HG02642 (cell line): ENCODE measurements at regions not wholly inside any gene's neighbourhood (a gene's known extent, or its start where the extent isn't known, plus 50 kb on each side); places are given as distances from the start of the nearest gene placed in this dataset.

Experiments used
- ATAC-seq: cut with Tn5 transposase; IDR thresholded peaks from one replicate; pipeline ENCODE4 v1.9.1; 2021; ENCODE audit warnings: mild to moderate bottlenecking; ENCODE audit not compliant: unreplicated experiment, poor library complexity

DNA sequence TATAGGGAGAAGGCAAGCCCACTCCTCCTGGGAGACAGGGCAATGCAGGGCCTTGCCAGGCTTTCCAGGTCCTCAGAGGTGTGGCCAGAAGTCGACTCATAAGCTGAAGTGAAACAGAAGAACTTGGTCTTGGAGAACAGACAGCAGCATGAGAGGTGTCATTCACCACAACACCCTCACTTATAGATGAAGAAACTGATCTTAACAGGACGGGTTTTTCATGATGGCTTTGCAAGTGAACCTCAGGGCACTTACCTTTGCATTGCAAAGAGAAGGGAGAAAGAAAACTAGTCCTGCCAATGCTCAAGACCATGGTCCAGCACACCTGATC lies 198.8 kb downstream of the CYRIA start:
- no peak for ATAC-seq

DNA sequence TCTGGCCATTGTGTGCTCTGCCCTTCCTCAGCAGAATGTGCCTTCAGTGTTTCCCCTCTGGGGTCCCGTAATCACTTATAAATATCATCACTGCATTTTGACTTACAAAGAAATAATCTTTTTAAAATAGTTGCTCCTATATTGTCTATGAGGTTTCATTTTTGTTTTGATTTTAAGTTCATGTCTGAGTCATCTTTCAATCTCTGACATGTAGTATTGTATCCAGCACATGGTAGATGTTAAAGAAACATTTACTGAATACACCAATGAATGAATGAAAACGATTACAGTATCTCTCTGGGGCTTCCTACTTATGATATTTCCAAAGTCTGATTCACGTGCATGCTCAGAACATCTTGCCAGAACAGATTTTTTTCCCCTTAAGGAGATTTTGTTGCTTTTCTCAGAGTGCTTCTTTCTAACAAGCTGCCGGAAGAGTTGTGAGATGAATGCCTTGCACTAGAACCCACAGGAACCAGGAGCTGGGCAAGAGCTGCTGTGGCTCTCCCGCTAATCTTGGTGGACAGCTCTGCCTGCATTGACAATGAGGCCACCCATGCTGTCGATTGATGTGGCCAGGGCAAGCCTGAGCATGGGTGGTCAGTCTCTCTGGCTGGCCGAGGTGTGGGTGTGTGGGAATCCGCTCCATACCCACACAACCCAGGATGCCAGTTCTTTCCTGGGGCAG lies 199.4 kb downstream of the CYRIA start:
- no peak for ATAC-seq

DNA sequence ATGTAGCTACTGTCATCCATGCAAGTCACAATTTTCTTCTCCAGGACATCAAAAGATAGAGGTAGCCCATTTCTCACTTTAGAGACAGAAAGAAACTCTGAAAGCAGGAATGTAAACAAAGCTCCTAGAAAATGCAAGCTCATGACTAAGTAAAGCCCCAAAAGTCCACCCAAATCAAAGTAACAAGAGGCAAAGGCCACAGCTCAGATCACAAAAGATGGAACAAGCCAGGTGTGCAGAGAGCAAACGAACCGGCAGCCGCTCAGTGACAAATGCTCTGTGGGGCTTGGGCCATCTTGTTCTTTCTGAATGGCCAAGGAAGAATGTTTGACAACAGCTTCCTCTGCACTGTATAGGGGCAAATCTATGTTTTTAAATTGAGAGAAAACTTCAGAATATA lies 201.0 kb downstream of the CYRIA start:
- no peak for ATAC-seq

DNA sequence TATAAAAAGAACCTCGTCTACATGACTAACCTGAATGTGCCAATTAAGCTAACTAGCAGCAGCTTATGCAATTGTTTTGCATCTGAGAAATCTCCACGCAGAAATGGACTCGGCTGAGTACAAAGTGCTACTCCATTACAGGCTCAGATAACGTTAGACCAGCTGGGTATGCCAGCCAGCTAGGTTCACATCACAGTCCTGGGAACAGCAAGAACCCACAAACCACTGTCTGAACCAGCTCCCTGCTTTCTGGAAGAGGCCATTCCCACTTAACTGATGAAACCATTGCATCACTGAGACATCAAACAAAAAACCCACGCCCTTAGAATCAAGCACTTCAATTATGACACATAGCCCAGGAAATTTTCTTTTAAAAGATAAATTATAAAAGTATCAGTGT lies 202.7 kb downstream of the CYRIA start:
- no peak for ATAC-seq

DNA sequence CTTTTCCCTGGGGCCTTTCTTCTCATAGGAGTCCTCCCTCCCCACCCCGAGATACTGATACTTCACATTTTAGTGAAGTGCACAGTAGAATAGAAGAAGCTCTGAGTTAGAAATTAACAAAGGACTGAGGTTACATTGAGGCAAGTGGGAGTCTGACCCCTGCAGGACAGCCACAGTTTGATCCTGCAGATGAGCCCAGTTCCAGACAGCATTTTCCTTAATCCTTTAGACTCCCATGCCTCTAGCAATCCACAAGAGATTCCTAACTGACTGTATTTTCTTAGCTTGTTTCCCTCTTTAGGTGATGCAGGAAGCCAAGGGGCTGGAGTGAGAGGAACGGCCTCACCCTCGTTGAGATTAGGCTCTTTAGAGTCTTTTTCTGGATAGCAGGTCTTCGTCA lies 204.0 kb downstream of the CYRIA start:
- ATAC-seq: no peak

DNA sequence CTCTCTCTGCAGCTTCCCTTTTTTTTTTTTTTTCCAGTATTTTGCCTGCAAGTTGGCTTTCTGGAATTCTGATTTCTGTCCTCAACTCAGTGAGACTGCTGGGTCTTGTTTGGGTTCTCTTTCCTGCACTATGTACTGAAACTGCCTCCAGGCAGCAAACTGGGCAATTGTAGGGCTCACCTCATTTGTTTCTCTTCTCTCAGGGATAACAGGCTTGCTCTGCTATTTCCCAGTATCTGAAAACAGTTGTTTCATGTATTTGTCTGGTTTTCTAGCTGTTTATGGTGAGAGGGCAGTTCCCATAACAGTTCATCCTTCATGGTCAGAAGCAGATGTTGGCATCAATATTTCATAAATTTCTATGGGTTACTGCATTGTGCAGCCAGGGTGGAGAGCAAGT lies 206.0 kb downstream of the CYRIA start:
- no peak for ATAC-seq

DNA sequence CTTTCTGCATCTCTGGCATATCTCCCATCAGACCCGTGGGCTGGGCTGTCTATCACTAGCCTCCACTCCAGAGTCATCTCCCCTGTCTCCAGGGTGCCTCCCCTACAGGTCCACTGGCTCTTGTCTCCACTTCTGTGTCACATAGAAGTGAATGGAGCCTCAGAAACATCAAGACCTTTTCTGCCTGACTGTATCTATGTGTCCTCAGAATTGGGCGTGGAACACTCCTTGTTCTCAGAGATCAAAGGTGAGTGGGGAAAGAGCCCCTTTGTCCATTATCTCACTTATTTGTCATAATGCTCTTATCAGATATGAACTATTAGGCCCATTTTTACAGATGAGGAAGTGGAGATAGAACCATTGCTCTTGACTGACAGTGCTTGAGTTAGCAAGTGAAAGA lies 211.0 kb downstream of the CYRIA start:
- no peak for ATAC-seq

DNA sequence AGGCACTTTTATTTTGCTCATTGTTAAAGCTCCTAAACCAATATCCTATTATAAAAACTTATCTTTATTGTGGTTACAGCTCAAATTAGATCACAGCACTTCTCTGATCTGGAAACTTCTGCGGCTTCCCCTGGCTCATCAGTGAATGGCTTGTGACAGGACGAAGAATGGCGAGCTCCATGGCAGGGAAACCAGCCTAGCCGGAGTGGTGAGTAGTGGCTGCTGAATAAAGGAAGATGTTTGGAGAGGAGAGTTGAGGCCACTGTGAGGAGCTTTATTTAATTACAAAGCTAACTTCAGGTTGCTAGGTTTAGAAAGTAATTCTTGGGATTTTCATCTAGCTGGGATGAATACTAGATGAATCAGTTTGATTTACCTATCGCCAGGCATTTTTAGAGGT lies 213.5 kb downstream of the CYRIA start:
- no peak for ATAC-seq

DNA sequence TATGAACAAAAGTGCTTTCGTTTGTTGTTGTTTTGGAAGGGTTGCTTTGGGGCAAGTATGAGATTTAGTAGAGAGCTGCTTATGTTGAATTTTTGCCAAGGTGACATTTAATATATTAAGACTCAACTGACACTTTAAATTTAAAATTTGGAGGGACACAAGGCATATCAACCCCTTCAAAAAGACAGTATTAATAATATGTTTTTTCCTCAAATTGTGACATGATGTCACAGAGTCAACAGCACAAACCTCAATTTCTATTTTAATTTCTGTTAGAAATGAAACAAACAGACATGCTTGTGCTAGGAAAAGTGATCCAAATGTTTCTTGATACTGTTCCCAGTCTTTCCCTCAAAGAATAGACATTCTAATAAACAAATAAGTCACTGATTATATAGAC lies 218.9 kb downstream of the CYRIA start:
- no peak for ATAC-seq

DNA sequence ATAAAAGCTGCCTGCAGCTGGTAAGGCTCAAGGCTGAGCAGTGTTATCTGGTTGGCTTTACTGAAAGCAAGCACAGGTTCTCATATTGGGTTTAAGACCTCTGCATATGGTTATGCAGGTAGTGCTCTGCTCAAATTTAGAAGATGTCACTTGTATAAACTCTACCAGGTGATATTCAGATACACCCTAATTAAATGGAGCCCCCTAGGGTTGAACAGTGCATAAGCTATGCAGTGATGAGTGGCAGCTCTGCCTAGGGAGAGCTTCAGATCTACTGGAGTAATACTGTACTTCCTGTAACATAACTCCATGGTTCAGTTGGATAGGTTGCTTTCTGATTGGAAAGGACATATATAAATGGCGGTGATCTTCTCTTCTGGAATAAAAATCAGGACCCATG lies 222.7 kb downstream of the CYRIA start:
- no peak for ATAC-seq

DNA sequence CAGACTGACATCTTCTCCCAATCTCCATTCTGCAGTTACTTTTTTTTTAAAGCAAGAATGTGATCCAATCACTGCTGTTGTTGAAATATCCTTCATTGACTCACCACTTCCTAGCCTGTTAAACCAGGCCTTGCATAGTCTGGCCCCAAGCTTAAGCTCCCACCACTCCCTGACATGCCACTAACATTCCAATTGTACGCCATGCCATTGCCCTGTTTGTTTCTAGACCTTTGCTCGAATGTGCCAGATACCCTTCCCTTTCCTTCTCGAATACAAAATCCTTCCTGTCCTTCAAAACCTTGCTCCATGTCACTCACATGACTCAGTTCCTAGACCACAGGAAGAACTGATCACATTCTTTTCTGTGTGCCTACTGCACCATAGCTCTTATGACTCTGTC lies 224.2 kb downstream of the CYRIA start:
- ATAC-seq: no peak

DNA sequence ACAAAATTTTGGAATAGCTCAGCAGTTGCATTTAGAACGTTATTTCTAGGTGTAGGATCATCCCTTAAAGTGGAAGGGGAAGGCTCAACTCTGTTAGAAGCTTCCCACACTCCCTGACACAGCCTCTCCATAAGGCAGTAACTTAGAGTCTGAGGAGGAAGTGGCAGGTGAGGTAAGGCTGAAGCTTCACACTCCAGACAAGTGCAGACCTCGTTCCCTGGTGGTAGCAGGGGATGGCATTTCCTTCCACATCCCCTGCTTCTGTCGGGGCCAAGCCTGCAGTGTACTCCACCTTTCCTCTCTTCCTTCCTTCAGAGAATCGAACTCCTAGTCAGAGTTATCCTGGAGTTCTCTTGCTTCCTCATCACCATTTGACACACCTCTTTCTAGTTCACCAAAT lies 224.7 kb downstream of the CYRIA start:
- no peak for ATAC-seq

DNA sequence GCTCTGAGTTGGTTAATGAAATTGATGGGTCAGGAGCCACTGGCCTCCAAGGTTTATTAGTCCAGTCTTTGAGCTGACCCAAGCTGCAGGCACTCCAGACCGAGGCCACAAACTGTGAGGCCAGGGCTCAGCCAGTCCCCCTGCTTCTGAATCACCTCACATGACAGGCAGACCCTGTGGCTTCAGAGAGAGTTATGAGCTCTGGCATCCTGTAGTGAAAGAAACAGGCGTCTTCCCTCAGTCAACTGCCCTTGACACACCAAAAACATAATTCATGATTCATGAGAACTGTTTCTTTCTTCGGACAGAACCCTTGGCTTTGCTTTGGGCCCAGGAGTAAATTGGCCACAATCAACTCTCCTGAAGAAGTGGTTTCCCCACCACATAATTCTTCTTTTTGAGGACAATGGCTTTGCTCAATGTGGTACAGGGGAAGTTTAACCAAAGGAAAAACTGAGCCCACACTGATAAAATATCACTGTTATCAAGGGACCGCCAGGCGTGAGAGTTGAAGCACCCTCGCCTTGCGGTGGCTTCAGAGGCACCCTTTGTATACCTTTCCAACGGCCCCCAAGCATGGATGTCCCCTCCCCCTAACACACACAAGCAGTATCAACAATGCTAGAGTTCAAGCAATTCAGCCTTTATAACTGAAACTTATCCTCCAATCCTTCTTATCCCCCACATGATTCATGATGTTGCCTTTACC lies 226.9 kb downstream of the CYRIA start:
- no peak for ATAC-seq

DNA sequence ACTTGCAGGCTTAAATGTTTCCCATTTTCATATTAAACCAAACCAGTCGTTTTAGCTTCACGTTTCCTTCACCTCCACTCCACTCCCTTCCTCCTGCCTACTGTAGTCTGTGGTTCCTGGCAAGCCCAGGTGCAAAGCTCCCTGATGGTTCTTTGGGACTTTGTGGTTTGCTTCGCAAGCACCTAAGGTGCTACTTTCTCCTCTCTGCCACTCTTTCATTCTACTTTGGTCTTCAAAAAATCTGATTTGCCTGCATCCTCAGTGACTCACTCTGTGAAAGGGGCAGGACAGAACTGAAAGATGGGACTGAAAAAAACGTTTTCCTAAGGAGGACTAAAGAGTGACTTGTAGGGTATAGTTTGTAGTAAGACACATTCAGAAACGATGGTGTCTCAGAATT lies 228.4 kb downstream of the CYRIA start:
- ATAC-seq: no peak

DNA sequence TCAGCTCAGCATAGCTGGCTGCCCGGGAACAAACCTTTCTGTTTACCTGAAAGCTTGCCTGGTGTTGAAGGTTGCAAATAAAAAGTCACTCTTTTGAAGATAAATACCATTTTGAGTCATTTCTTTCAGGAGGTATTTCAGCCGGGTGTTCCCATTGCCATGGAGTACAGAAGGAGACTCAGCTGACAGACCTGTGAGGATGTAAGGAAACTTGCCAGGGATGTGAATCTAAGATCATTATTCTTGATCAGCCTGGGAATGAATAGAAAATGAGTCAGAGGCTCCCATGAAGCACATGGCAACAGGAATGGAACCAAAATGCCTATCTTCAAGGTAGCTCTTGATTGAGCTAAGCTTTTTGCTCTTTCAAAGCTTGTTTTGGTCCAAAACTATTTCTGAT lies 231.2 kb downstream of the CYRIA start:
- no peak for ATAC-seq

DNA sequence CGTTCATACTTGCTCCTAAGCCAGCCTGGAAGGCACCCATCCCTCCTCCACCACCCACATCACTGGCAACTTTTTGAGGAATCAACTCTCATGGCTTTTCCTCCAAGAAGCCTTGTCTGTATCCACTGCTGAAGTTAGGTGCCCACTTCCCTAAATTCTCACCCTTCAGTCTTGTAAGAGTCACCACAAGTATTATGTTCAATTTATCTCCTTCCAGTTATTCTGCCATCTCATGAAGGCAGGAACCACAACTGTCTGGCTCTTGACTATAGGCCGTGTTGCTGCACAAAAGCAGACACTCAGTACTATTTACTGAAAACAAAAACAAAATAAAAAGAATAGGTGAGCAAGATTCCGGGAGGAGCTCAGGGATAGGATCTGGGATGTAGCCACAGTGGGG lies 234.8 kb downstream of the CYRIA start:
- no peak for ATAC-seq

DNA sequence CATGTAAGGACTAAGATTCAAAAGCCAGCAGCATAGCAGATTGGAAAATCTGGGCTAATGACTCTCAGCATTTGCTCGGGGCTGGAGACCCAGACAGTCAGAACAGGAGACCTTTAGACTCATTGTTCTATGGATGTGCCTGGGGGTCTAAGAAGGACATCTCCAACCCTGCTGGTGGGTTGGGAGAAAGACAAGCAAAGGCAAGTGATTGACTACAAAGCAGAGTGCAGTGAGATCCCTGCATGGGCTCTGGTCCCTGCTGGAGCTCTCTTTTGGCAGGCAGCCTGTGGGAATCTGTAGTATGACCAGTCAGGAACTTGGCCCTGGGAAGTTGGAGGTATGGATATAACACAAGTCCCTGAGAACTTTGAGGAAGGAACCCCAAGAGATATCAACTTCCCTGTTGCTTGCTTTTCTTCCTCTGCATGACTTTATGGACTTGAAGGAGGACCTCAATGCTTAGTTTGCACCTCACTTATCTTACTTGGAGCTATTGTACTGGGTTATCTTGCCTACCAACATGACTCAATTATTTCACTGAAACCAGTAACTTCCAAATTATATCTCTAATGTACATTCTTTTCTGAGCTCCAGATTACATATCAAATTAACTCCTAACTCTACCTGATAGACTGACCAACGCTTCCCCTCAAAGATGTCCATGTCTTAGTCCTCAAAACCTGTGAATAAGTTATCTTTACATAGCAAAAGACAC lies 236.0 kb downstream of the CYRIA start:
- no peak for ATAC-seq

DNA sequence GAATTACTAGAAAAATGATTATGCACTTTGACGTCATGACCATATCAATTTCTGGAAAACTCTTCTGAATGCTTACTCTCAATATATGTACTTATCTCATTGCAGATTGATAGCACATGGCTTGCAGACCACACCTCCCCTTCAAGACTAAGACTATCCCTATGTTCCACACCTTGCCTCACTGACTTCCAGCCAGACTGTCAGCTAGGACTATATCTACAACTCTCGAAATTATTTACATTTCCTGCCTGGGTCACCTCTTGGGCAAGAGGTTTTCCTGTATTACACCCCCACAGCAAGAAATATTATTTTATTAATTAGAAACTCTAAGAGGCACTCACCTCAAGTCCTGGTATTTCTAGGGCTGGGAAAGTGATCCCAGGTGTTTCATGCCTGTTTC lies 236.6 kb downstream of the CYRIA start:
- no peak for ATAC-seq

DNA sequence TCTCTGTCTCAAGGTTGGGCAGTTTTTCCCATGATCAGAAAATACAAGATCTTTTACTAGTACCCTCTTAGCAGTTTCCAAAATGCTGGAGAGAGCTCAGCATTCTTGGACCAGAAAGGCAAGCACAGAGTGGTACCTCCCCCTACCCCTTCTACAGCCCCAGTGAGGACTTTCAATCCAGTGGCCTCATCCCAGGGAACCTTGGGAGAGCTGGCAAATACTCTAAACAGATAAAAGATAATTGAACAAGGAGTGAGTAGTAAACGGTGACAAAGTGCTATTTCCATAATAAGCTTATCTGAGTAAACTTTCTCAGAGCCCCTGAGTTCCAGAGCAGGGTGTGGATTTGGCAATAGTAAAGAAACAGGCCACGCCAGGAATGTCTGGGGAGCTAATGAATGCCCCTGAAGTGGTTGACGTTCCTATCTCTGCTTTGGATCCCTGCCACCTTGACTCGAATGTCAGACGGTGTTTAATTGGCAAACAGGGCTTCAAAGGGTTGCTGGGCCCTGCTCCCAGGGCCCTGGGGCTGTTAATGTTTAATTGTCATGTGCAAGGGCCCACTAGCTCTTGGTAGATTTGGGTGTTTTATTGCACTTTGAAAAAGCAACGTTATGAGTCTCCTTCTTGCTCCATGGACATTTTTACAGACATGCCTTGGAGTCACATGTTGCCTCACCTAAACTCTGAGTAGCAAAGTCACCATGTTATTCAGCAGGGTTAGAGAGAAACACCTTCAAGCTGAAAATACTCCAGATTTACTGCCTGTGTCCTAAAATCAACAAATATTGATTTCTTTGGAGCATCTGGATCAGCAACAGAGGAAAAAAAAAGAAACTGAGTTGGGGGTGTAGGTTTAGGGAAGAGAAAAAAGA lies 239.9 kb downstream of the CYRIA start:
- ATAC-seq: no peak

DNA sequence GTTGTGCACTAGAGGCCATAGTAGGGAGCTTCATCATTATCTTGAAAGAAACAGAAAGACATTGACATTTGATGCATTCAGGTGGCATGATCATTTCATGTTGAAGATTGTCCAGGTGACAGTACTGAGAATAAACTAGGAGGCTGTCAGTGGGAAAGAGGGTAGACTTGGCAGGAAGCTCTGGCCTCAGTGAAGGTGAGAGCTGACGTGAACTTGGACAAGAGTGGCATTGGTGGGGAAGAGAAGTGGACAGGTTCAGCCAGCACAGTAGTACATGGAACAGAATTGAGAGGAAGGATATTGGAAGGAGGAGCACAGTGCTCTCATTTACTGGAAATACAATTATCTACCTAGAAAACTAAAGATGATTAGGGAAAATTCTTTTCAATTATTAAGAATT lies 245.2 kb downstream of the CYRIA start:
- no peak for ATAC-seq

DNA sequence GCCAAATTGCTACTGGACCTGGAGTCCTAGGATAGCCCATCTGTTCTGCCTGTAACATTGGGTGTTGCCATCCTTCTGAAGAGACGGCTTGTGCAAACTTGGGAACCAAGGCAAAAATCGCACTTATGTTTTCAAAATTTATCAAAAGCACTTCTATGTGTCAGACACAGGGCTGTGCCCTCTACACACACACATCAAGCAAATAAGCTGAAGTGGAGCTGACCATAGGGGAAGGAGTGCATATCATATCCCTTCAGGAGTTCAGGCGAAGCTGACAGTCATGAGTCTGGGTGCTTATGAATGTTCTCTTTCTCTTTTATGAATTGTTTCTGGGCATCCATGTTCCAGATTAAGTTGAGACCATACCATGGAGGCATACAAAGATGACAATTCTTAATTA lies 247.9 kb downstream of the CYRIA start:
- no peak for ATAC-seq
